ENCODE measurements at regions not wholly inside any gene's neighbourhood (a gene's known extent, or its start where the extent isn't known, plus 50 kb on each side); places are given as distances from the start of the nearest gene placed in this dataset. TPM values are rescaled to one million over a fixed set of nuclear protein-coding genes. Genes with fewer than 3 reads are reported as not detected.

DNA sequence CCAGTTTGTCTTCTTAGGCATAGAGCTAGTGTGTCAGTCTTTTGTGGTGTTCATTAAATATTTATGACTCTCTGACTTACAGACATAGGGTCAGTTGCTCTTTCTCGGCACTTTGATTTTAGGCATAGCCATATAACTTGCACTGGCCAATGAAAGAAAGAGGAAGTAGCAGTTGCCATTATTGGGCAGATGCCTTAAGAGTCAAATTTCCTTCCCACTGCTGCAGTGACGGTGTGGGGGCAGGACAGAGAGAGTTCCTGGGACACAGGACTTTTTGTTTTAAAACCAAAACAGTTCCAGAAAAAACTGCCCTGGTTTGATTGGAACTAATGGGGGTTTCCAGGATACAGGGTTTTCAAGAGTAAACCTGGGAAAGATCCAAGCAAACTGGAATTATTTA is 60.2 kb upstream of the PHF14 start:
- TF ChIP-seq CTCF (IDR thresholded peaks at IDR 0.05; ENCODE audit: insufficient read depth, low read length): no peak
- H3K4me3 ChIP-seq (ENCODE audit: low read depth, low read length): no peak overlapping the region
- DNase-seq (ENCODE audit: low read depth): no peak

DNA sequence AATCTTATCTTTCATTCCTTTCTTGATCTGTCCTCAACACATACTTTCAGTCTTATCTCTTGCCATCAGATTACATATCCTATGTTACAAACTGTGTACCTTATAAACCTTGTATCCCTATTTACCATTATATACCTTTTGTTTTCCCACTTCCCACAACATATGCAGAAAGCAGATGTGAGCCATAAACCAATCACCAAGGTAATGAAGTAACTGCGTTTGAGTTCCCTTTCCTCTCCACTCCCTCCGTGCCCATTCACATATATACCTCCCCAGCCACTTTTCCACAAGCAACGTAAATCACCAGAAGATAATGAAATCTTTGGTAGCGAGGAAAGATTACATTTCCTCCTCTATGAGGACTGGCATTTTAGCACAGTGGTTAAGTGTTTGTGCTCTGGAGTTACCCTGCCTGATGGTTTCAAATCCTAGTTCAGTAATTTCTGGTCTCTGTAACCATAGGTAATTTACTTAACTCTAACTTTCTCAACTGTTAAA is 55.5 kb upstream of the PHF14 start:
- DNase-seq (ENCODE audit: low read depth): no peak
- H3K4me3 ChIP-seq (ENCODE audit: low read depth, low read length): no peak overlapping the region
- TF ChIP-seq CTCF (IDR thresholded peaks at IDR 0.05; ENCODE audit: insufficient read depth, low read length): no peak

DNA sequence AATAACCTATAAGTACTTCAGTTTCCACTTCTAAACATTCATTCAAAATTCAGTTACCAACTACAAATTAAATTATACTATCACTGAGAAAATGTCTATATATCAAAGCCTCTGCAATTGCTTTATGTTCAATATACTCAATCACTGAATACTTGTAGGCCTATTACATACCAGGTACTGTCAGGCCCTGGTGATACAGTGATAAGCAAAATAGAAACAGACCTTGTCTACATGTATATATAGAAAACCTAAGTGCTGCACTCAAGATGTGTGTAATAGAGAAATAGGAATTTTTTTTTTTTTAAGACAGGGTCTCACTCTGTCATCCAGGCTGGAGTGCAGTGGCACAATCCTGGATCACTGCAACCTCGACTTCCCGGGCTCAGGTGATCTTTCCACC is 53.7 kb upstream of the PHF14 start:
- no peak for TF ChIP-seq CTCF (IDR thresholded peaks at IDR 0.05; ENCODE audit: insufficient read depth, low read length)
- no peak overlapping the region for H3K4me3 ChIP-seq (ENCODE audit: low read depth, low read length)
- no peak for DNase-seq (ENCODE audit: low read depth)

Small RNA genes lying in the stretch of these regions (small RNA-seq; reads per million reads assigned to genes)
- gene AC004852.1 (not detected), gene AC009945.1 (not detected), gene RF00012 (not detected), gene RF00019 (not detected)
